Heart right ventricle (tissue), 16 donors: ENCODE measurements at regions not wholly inside any gene's neighbourhood (a gene's known extent, or its start where the extent isn't known, plus 50 kb on each side); places are given as distances from the start of the nearest gene placed in this dataset.

Experiments used
- ATAC-seq, 8 donors: fragments of 200-7000 bp; cut with Tn5 transposase; one replicate each; pipeline ENCODE4 v1.9.1; 2020; ENCODE audit warnings: mild to moderate bottlenecking in 8 of 8, moderate library complexity in 8 of 8, moderate number of reproducible peaks in 1 of 8
- DNase-seq, 2 donors: peaks; one replicate each; pipeline ENCODE4 v3.0.0-alpha.2; 2020
- H3K27ac ChIP-seq, 10 donors: fragments of 200-600 bp; sonication (generic) in 2 of 10; one replicate each; pipeline versions ENCODE4 v1.5.0 to v1.8.0; 2020 to 2022; ENCODE audit warnings: mild to moderate bottlenecking in 3 of 10
- H3K27me3 ChIP-seq, 7 donors: fragments of 200-600 bp; one replicate each; pipeline ENCODE4 v1.8.0; 2021 to 2022; ENCODE audit warnings: mild to moderate bottlenecking in 2 of 7
- H3K36me3 ChIP-seq, 9 donors: fragments of 200-600 bp; sonication (generic) in 1 of 9; one replicate each; pipeline versions ENCODE4 v1.5.0 to v1.8.0; 2020 to 2022; ENCODE audit warnings: mild to moderate bottlenecking in 2 of 9
- H3K4me1 ChIP-seq, 9 donors: fragments of 200-600 bp; sonication (generic) in 1 of 9; one replicate each; pipeline versions ENCODE4 v1.5.0 to v1.8.0; 2020 to 2022; ENCODE audit warnings: mild to moderate bottlenecking in 4 of 9
- H3K4me3 ChIP-seq, 10 donors: fragments of 200-600 bp; sonication (generic) in 2 of 10; one replicate each; pipeline versions ENCODE4 v1.5.0 to v1.8.0; 2020 to 2022; ENCODE audit warnings: mild to moderate bottlenecking in 7 of 10, moderate library complexity in 2 of 10
- H3K9me3 ChIP-seq, 11 donors: fragments of 200-600 bp in 10 of 11; sonication (generic) in 2 of 11; one replicate each; pipeline versions ENCODE4 v1.5.0 to v1.8.0; 2013 to 2022; ENCODE audit warnings: mild to moderate bottlenecking in 2 of 11, control low read depth in 1 of 11, moderate library complexity in 1 of 11
- CTCF ChIP-seq, 9 donors: fragments of 200-600 bp; sonication (generic) in 2 of 9; IDR thresholded peaks; one replicate each; pipeline versions ENCODE4 v1.5.0 to v1.8.0; 2021 to 2022; ENCODE audit warnings: antibody characterized with exemption in 9 of 9, mild to moderate bottlenecking in 5 of 9, moderate library complexity in 1 of 9
- WGBS, 2 donors: extraction: QIAGEN DNeasy Blood & Tissue Kit; methylation state at CpG; one replicate each; pipeline ENCODE4 v1.1.7; 2013; ENCODE audit warnings: inconsistent platforms in 1 of 2; 5-methylcytosine and 5-hydroxymethylcytosine counted together
- intact Hi-C, 10 donors: fragments of 100-400 bp; cut with DNase I; formaldehyde crosslinking; loops; one replicate each; pipeline versions ENCODE4 v1.11.1 to v1.14.2; 2022
- donor health status: Arrhythmogenic right ventricular cardiomyopathy.
- donor health status: ischemic (EF 13 %, LVEDD 7.1; RV severe dilation, severe dysfunction).
- donor health status: healthy with polysubstance abuse.
- donor health status: DM: no; HTN: yes; CAD: no.
- donor health status: DM: no; HTN: no; CAD: no.
- donor health status: ischemic (EF 25% LVEDD 6.9; RV normal size, moderate dysfunction).
- donor health status: ischemic (EF 25% LVEDD 5.7; RV mildly dilated, moderate dysfunction).
- donor health status: healthy.
- donor health status: DM: yes; HTN: yes; CAD: no.
- donor health status: Ischemic cardiomyopathy.
- donor health status: ischemic (EF 35%, LVEDD 5.7; RV mildly dilated, moderate dysfunction).
- donor health status: nonischemic (EF 11% LVEDD 7.7; RV severe dilation, severe dysfunction).
- donor health status: DM: yes; HTN: yes; CAD: no.
- donor health status: PGD.
- donor health status: ischemic (EF 29% LVEDD 5.4; RV normal size, mild dysfunction).
- donor health status: nonischemic (EF 23%, LVEDD 6.1; RV moderate dilation, normal function).

- Histone ChIP-seq H3K4me1 (peaks cover 21 to 85% (median 60%) of the 10 kb centered on the region in 9 donors), H3K9me3 (no peaks in the 10 kb centered on the region), H3K27ac (peak overlapping the region in 9 of 10 donors; percentile 26 to 74 (median 60)), H3K36me3 (peaks cover 0 to 74% (median 7%) of the 10 kb centered on the region in 9 donors), H3K4me3 (no peak overlapping the region), H3K27me3 (no peaks in the 10 kb centered on the region)
- DNase-seq (no peak), ATAC-seq (peak in 1 of 8 donors; percentile 12)
- no peak for TF ChIP-seq CTCF (IDR thresholded peaks at IDR 0.05)
- intact Hi-C loops: loop anchor here in 8 of 10 donors (5.0 to 10.0 kb wide), 10 partner anchors 92 to 547 kb away; no protein-coding TSS in a partner anchor
- 73 to 74% methylated on average over 20 of the region's 20 CpGs for WGBS, 2 donors
Observed at GRCh38 chr7:130894909-130895750, 161.1 kb upstream of the KLF14 start.

GRCh38 chr7:130896051-130896881 is 162.3 kb upstream of the KLF14 start:
- peaks cover 0 to 77% (median 7%) of the 10 kb centered on the region in 9 donors for H3K36me3 ChIP-seq
- H3K9me3 ChIP-seq: no peaks in the 10 kb centered on the region
- intact Hi-C loops: loop anchor here (2.0 to 10.0 kb wide), 12 partner anchors 91 to 546 kb away; no protein-coding TSS in a partner anchor
- no peak overlapping the region for H3K4me3 ChIP-seq
- H3K27me3 ChIP-seq: no peaks in the 10 kb centered on the region
- ATAC-seq: no peak
- H3K27ac ChIP-seq: peak overlapping the region in 7 of 10 donors; percentile 11 to 74 (median 63)
- peaks cover 20 to 85% (median 59%) of the 10 kb centered on the region in 9 donors for H3K4me1 ChIP-seq
- TF ChIP-seq CTCF (IDR thresholded peaks at IDR 0.05): no peak
- DNase-seq: no peak
- 83 to 85% methylated on average over 13 of the region's 13 CpGs for WGBS, 2 donors

- peak; percentile 76 to 91 (median 85) for TF ChIP-seq CTCF (IDR thresholded peaks at IDR 0.05)
- Histone ChIP-seq H3K4me3 (no peak overlapping the region), H3K36me3 (peaks cover 0 to 83% (median 7%) of the 10 kb centered on the region in 9 donors), H3K27me3 (no peaks in the 10 kb centered on the region), H3K27ac (peak overlapping the region in 7 of 10 donors; percentile 11 to 74 (median 56)), H3K4me1 (peaks cover 20 to 86% (median 57%) of the 10 kb centered on the region in 9 donors), H3K9me3 (no peaks in the 10 kb centered on the region)
- DNase-seq (peak; percentile 71 to 77), ATAC-seq (peak; percentile 48 to 74 (median 65))
- intact Hi-C loops: loop anchor here (2.0 to 10.0 kb wide), 12 partner anchors 90 to 545 kb away; no protein-coding TSS in a partner anchor
- WGBS, 2 donors: 43% methylated on average over 22 of the region's 22 CpGs
Observed at GRCh38 chr7:130896898-130897514, 163.0 kb upstream of the KLF14 start.
